NOMO-1 (cell line): ENCODE measurements at regions not wholly inside any gene's neighbourhood (a gene's known extent, or its start where the extent isn't known, plus 50 kb on each side); places are given as distances from the start of the nearest gene placed in this dataset.
"Not testable (repeated sequence)": the region's sequence is repeated elsewhere in the genome, so short reads cannot be mapped to it uniquely, and the experiment has no call there.

Experiments
- DNase-seq, 2 experiments: peaks; one replicate each; lab custom pipeline; 2025; ENCODE audit not compliant: unreplicated experiment in 2 of 2; lab: John Stamatoyannopoulos, UW

- not testable (repeated sequence) for DNase-seq
Measured at GRCh38 chr14:97068293-97068692, 271.1 kb downstream of the VRK1 start.

GRCh38 chr14:97070259-97070658 lies 273.1 kb downstream of the VRK1 start:
- no peak for DNase-seq

DNA sequence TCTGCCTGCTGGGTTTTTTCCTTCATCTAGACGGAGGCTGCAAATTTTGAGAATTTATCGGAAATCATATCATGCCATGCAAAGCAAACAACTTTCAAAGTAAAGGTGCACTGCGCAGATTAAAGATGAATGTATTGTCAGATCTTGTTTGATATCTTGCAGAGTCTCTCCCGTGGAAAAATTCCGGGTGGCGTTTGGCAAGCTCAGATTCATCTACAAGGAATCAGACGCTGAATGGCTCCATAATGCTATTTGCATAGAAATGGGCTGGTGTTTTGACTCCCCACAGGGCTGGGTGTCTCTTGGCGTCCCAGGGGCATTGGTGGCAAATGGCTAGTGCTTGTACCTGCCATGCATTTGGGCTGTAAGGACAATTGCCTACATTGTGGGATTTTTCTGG lies 274.0 kb downstream of the VRK1 start:
- DNase-seq = no peak

- no peak for DNase-seq
Measured at GRCh38 chr14:97073622-97074021, 276.4 kb downstream of the VRK1 start.

- no peak for DNase-seq
Measured at GRCh38 chr14:97074456-97074855, 277.3 kb downstream of the VRK1 start.

DNA sequence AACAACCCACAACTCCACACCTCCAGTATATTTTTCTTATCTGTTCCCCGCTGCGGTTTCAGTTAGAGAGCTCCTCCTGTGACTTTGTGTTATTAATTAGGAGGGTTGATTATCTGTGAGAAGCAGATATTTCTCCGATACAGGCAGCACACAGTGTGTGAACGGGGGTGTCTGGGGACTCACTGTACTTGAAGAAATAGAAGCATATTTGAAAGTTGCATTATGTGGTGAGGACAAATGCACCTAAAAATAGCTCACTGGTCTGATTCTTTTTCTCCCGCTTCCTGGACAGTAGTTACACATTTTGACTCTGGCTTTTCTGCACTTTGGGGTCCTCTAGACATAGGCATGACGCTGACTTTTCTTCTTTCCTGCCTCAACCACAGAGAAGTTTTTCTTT lies 277.7 kb downstream of the VRK1 start:
- DNase-seq = peak in 1 of 2 experiments; percentile 16

GRCh38 chr14:97077253-97077653 lies 280.1 kb downstream of the VRK1 start:
- peak; percentile 82 to 92 for DNase-seq

DNA sequence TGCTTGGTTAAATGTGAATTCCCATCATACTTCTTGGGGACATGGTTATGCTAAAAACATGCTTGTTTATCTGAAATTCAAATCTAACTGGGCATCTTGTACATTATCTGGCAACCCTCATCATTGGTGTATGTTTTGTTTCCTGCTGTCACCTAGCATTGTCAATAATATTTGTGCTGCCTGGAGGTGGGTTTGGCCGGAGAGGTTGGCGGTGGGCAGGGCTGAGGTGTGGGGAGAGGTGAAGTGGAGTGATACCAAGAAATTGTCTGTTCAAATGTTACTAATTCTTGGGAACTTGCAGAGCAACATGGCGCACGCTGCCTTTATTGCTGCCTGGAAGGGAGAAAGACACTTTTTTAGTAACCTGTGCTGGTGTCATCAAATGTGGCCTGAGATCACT lies 280.5 kb downstream of the VRK1 start:
- no peak for DNase-seq

DNA sequence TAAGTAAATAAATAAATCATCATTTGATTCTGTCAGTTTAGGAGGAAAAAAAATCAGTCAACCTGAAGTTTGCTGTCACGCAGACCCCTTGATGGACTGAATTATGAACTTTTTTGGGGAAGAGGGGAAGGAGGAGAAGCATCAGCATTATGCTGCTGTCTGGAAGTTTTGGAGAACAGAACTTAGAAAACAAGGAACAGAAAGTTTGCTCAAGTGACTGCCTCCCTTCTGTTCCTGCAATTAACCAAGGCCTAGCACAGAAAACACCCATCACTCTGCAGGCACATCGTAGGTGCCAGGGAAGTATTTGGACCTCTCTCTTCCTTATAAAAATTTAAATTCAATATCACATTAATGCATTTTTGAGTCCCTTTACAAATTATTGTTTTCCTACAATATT lies 283.8 kb downstream of the VRK1 start:
- DNase-seq = peak; percentile 1 to 54

DNA sequence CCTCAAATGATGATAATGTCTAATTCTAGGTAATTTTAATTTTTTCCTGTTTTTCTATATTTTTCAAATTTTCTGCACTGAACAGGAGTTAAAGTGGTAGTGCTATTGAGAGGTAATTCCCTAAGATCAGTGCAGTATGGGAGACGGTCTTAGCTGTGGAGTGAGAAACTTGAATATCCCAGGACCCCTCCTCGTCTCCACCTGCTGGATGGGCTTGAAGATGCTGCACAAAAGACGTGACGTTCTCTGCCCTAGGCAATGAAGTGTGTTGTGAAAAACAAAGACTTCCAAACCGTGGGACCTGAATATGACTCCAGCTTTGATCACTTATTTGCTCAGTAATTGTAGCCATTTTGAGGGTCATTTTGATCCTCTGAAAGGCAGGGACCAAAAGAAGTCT lies 298.1 kb downstream of the VRK1 start:
- DNase-seq = no peak

DNA sequence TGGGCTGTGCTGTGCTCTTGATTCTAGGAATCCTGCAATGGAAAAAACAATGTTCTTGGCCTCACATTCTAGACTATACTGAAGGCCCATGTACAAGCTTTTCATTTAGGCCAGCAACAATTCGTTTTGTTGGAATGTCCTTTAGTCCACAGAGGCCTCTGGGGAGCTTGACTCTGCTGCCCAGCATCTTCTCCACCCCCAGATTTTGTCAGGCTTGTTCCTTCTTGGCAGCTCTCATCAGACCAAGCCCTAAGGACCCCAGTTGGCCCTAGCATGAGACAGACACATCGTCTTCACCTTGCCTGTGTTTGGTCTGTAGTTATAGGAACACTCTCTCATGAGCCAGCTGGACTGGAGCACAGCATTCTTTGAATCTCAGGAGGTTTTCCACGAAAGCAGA lies 300.1 kb downstream of the VRK1 start:
- no peak for DNase-seq

GRCh38 chr14:97100306-97100705 lies 303.1 kb downstream of the VRK1 start:
- DNase-seq = no peak

- DNase-seq = no peak
Measured at GRCh38 chr14:97101561-97101960, 304.4 kb downstream of the VRK1 start.

DNA sequence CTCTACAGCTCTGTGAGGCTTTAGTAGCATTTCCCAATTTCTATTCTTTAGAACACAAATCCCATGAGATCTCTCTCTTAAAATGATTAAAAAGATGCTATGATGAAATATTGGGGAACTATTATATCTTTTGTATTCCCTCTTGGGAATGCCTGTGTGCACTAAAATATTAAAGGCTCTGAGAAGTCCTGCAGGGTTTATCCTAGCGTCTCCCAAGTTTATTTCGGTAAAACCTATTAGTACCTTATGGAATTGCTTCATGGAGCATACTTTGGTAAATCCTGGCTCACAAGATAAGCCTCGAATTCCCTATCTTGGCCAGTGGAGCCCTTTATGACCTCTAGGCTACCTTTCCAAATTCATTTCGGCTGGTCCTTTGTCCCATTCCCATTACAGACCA lies 306.8 kb downstream of the VRK1 start:
- no peak for DNase-seq

- DNase-seq = no peak
Measured at GRCh38 chr14:97106166-97106565, 309.0 kb downstream of the VRK1 start.

- DNase-seq = no peak
Measured at GRCh38 chr14:97106609-97107008, 309.4 kb downstream of the VRK1 start.

GRCh38 chr14:97107080-97107479 lies 309.9 kb downstream of the VRK1 start:
- no peak for DNase-seq

- no peak for DNase-seq
Measured at GRCh38 chr14:97107760-97108159, 310.6 kb downstream of the VRK1 start.

- DNase-seq = no peak
Measured at GRCh38 chr14:97109234-97109633, 312.1 kb downstream of the VRK1 start.

- DNase-seq = no peak
Measured at GRCh38 chr14:97113339-97113738, 316.2 kb downstream of the VRK1 start.

DNA sequence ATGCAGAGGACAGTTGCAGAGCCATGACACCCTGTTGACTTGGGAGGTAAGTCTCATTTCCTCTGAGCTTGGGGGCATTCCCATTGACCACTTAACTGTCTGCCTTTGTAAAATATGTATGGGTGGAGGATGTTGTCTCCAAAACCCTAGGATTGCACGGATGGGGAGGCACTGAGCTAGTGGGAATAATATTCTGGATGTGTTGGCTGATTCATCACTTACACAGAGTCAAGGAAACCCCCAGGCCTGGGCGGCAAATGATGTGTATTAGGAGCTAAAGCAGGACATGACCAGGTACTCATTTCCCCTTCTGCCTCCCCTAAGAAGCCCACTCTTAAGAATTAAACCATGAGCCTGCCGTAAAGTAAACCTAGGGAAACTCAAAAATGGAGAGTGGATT lies 319.4 kb downstream of the VRK1 start:
- DNase-seq = no peak

GRCh38 chr14:97117693-97118092 lies 320.5 kb downstream of the VRK1 start:
- no peak for DNase-seq

DNA sequence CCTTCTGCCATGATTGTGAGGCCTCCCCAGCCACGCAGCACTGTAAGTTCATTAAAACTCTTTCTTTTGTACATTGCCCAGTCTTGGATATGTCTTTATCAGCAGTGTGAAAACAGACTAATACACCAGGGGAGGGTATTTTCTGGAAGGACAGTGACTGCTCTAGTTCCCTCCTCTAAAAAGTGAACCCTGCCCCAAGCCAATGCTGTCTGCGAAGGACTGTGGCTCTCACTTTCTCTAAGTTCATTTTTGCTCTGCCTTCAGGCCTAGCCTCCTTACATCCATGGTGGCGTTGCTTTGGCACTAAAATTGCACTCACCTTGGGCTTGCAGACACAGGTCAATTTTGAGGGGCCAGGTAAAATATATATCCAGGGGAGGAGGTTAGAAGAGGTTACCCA lies 323.0 kb downstream of the VRK1 start:
- DNase-seq = no peak

DNA sequence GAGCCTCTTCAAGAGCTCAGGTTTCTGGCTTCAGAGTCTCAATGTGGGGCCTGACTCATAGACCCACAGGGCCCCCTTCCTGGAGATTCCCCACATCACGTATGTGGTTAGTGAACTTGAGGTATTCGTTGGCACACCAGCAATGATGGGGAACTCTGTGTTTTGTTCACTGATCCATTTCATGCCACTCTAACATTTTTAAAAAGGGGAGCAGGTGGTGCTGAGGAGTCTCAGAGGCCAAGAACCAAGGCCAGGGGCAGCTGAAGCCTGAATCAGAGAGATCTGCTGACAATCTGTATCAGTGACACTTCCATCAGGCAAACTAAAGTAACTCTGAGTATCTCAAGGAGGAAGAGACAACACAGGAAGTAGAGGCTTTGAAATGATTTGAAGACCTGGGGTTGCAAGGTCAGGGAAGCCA lies 323.4 kb downstream of the VRK1 start:
- peak in 1 of 2 experiments; percentile 16 for DNase-seq
